ENCODE measurements at regions not wholly inside any gene's neighbourhood (a gene's known extent, or its start where the extent isn't known, plus 50 kb on each side); places are given as distances from the start of the nearest gene placed in this dataset.

DNA sequence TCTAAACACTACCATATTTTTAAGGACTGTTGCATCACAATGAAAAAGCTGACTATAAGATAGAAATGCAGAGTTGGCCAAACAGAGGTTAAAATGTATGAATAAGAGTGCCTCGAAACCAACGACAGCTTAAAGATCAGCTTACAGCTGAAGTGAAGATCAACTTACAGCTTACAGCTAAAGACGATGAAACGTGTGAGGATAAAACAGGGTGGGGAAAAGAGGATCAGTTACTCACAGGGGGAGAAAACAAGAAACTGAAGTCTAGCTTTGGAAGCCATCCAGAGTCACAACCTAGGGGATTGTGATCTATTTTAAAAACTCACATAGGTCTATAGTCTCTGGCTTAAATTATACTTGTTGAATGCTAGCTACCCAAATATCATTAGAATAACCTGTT lies 220.0 kb downstream of the SNCAIP start:
- Histone ChIP-seq H3K27ac (no peak overlapping the region), H3K4me1 (ENCODE audit: low read depth) (peaks cover 23% of the 10 kb centered on the region), H3K27me3 (peaks cover 43% of the 10 kb centered on the region), H3K4me3 (no peak overlapping the region), H3K36me3 (no peaks in the 10 kb centered on the region), H3K9me3 (ENCODE audit: low read depth) (no peaks in the 10 kb centered on the region)
- TF ChIP-seq, protein P1, sequence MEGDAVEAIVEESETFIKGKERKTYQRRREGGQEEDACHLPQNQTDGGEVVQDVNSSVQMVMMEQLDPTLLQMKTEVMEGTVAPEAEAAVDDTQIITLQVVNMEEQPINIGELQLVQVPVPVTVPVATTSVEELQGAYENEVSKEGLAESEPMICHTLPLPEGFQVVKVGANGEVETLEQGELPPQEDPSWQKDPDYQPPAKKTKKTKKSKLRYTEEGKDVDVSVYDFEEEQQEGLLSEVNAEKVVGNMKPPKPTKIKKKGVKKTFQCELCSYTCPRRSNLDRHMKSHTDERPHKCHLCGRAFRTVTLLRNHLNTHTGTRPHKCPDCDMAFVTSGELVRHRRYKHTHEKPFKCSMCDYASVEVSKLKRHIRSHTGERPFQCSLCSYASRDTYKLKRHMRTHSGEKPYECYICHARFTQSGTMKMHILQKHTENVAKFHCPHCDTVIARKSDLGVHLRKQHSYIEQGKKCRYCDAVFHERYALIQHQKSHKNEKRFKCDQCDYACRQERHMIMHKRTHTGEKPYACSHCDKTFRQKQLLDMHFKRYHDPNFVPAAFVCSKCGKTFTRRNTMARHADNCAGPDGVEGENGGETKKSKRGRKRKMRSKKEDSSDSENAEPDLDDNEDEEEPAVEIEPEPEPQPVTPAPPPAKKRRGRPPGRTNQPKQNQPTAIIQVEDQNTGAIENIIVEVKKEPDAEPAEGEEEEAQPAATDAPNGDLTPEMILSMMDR (IDR thresholded peaks at IDR 0.05; ENCODE audit: low read depth, low read length), result no peak
- peak; percentile 2 to 12 for DNase-seq (ENCODE audit: low read depth in 1 of 2, low spot score in 1 of 2)

DNA sequence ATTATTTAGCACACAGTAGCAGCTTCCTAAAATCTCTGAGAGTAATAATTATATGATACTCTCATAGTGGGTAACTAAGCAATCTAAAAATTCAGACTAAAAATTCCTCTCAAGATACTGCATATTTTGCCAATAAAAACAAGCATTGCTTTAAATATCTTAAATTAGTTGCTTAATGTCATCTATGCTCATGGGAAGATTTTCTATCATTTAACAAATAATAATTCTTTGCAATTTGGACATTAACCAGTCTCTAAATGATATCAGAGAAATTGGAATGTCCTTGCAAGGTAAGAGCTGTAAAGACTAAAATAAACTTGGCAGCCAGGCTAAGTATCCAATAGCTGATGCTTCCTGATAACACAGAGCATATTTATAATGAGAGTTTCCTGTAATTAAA lies 221.8 kb downstream of the SNCAIP start:
- no peak for DNase-seq (ENCODE audit: low read depth in 1 of 2, low spot score in 1 of 2)
- Histone ChIP-seq H3K27ac (no peak overlapping the region), H3K4me1 (ENCODE audit: low read depth) (peaks cover 23% of the 10 kb centered on the region), H3K4me3 (no peak overlapping the region), H3K27me3 (peaks cover 57% of the 10 kb centered on the region), H3K36me3 (no peaks in the 10 kb centered on the region), H3K9me3 (ENCODE audit: low read depth) (no peaks in the 10 kb centered on the region)
- TF ChIP-seq, protein P1 (IDR thresholded peaks at IDR 0.05; ENCODE audit: low read depth, low read length), result no peak

DNA sequence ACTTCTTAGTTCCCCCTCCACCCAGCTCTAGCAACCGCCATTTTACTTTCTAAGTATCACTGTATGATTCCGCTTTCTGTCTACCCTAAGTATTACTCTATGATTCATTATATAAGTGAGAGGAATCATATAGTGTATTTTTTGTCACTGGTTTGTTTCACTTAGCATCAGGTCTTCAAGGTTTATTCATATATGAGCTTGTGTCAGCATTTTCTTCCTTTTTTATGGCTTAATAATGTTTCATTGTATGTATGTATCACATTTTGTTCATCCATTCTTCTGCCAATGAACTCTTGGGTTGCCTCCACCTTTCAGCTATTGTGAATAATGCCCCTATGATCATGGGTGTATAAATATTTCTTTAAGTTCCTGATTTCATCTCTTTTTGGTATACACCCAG lies 222.8 kb downstream of the SNCAIP start:
- peaks cover 67% of the 10 kb centered on the region for H3K27me3 ChIP-seq
- TF ChIP-seq, protein P1 (IDR thresholded peaks at IDR 0.05; ENCODE audit: low read depth, low read length), result no peak
- no peaks in the 10 kb centered on the region for H3K9me3 ChIP-seq (ENCODE audit: low read depth)
- no peak overlapping the region for H3K27ac ChIP-seq
- DNase-seq (ENCODE audit: low read depth in 1 of 2, low spot score in 1 of 2), result no peak
- peaks cover 23% of the 10 kb centered on the region for H3K4me1 ChIP-seq (ENCODE audit: low read depth)
- no peak overlapping the region for H3K4me3 ChIP-seq
- H3K36me3 ChIP-seq, result no peaks in the 10 kb centered on the region

DNA sequence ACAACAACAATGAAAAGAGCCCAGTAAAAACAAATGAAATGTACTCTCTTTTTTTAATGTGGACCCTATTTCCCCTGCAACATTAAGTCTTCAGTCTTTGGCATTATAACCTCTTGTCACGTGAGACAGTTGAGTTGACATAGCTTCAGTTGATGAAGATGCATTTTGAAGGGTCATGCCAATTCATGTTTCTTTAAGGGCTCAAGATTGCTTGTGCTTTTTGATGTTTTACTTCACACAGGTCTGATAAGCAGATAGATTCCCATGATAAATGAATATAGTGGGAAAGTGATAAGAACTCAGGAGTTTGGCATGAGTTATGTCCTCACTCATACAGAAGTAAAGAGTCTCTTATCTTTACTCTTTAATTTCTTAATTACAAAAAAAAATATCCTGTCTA lies 229.4 kb downstream of the SNCAIP start:
- DNase-seq (ENCODE audit: low read depth in 1 of 2, low spot score in 1 of 2), result no peak
- H3K4me3 ChIP-seq, result no peak overlapping the region
- no peaks in the 10 kb centered on the region for H3K4me1 ChIP-seq (ENCODE audit: low read depth)
- no peaks in the 10 kb centered on the region for H3K9me3 ChIP-seq (ENCODE audit: low read depth)
- TF ChIP-seq, protein P1 (IDR thresholded peaks at IDR 0.05; ENCODE audit: low read depth, low read length), result no peak
- H3K27ac ChIP-seq, result no peak overlapping the region
- no peaks in the 10 kb centered on the region for H3K36me3 ChIP-seq
- peaks cover 45% of the 10 kb centered on the region for H3K27me3 ChIP-seq

DNA sequence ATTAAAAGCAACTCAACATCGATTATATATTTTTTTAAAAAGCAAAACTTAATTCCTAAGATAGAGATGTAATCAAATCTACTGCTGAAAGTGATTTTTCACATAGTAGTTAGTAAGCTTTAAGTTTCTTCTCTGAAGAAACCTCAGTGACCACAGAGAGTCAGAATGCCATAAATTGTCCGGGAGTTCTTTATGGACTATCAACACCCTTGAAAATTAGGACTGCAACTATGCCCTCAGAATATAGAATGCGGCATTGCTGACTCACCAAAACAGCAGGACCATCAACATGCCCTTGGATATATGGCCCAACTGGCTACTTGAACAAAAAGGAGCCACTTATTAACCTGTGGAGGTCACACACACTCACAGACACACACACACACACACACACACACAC lies 228.9 kb upstream of the SNX2 start:
- H3K27ac ChIP-seq, result no peak overlapping the region
- H3K9me3 ChIP-seq (ENCODE audit: low read depth), result no peaks in the 10 kb centered on the region
- DNase-seq (ENCODE audit: low read depth in 1 of 2, low spot score in 1 of 2), result no peak
- TF ChIP-seq, protein P1 (IDR thresholded peaks at IDR 0.05; ENCODE audit: low read depth, low read length), result no peak
- H3K4me1 ChIP-seq (ENCODE audit: low read depth), result no peaks in the 10 kb centered on the region
- H3K27me3 ChIP-seq, result peaks cover 5% of the 10 kb centered on the region
- H3K4me3 ChIP-seq, result no peak overlapping the region
- H3K36me3 ChIP-seq, result no peaks in the 10 kb centered on the region

DNA sequence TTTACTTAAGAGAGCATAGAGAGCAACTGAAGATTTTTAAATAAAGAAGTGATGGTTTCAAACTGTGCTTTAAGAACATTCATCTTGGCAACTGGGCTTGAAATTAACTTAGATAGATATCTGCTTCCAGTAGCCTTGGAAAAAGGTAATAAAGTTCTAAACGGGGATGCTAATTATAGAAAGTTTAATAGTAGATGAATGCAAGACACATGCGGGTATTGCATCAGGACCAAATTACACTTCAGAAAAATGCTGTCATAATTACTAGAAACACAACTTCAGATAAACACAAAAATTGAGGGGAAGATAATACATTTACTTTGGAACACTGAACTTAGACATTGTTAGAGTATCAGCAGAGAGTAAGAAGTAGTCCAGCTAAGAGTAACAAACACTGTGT lies 227.7 kb upstream of the SNX2 start:
- Histone ChIP-seq H3K9me3 (ENCODE audit: low read depth) (no peaks in the 10 kb centered on the region), H3K4me3 (no peak overlapping the region), H3K27ac (no peak overlapping the region), H3K27me3 (no peaks in the 10 kb centered on the region), H3K4me1 (ENCODE audit: low read depth) (no peaks in the 10 kb centered on the region), H3K36me3 (no peaks in the 10 kb centered on the region)
- TF ChIP-seq, protein P1 (IDR thresholded peaks at IDR 0.05; ENCODE audit: low read depth, low read length), result no peak
- no peak for DNase-seq (ENCODE audit: low read depth in 1 of 2, low spot score in 1 of 2)

Data from cardiac muscle cell (in vitro differentiated cells and primary cell).